HFF-Myc (cell line): ENCODE measurements at regions not wholly inside any gene's neighbourhood (a gene's known extent, or its start where the extent isn't known, plus 50 kb on each side); places are given as distances from the start of the nearest gene placed in this dataset.

ENCODE experiments used
- DNase-seq: peaks from one replicate; pipeline ENCODE4 v3.0.0-alpha.2; 2011; ENCODE audit warnings: low read depth; ENCODE audit errors: extremely low read depth
- H3K4me3 ChIP-seq: replicated peaks from 2 replicates; pipeline ENCODE4 v1.5.1; 2011; ENCODE audit warnings: low read depth, mild to moderate bottlenecking, control low read depth, low read length
- TF ChIP-seq, protein P1 (sequence below): IDR thresholded peaks from 2 replicates; pipeline ENCODE4 v1.5.1; 2012; ENCODE audit warnings: mild to moderate bottlenecking, low read depth, low read length, control low read depth; ENCODE audit errors: missing control alignments

DNA sequence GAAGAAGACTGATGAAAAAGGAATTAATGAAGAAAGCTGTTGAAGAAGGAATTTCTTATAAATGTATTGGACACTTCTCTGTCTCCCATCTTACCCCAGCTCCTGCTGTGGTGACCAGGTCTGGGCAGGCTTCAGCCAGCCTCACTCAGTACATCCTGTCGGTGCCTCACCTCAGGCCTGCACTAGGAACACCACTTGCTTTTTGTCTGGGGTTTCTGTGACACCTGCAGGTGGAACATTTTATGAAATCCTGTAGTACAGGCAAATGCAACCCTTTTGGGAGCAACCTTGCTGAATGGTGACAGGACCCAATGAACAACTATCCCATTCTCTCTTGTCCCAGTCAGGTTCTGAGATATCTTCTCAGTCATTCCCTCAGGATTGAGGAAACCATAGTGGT is 129.7 kb downstream of the PRDM13 start:
- DNase-seq: no peak
- H3K4me3 ChIP-seq: no peak overlapping the region
- TF ChIP-seq, protein P1, sequence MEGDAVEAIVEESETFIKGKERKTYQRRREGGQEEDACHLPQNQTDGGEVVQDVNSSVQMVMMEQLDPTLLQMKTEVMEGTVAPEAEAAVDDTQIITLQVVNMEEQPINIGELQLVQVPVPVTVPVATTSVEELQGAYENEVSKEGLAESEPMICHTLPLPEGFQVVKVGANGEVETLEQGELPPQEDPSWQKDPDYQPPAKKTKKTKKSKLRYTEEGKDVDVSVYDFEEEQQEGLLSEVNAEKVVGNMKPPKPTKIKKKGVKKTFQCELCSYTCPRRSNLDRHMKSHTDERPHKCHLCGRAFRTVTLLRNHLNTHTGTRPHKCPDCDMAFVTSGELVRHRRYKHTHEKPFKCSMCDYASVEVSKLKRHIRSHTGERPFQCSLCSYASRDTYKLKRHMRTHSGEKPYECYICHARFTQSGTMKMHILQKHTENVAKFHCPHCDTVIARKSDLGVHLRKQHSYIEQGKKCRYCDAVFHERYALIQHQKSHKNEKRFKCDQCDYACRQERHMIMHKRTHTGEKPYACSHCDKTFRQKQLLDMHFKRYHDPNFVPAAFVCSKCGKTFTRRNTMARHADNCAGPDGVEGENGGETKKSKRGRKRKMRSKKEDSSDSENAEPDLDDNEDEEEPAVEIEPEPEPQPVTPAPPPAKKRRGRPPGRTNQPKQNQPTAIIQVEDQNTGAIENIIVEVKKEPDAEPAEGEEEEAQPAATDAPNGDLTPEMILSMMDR: no peak

DNA sequence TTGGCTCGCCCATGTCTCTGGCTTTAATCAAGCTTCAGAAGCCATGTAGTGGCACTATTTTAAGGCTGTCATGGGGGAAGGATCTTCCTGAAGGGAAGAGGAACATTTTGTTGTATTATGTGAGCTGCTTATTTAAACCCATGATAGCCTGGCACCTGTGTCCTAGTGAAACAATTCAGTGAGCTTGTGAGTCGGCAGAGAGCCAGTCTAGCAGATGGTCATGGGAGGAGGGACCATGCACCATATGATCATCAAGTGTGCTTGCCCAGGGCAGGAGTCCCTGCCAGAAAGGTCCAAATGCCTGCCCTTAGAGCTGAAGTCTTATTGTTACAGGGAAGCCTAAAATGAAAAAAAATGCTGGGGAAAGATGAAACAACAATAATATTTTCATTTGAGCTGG is 132.9 kb downstream of the PRDM13 start:
- no peak overlapping the region for H3K4me3 ChIP-seq
- TF ChIP-seq, protein P1: no peak
- no peak for DNase-seq

DNA sequence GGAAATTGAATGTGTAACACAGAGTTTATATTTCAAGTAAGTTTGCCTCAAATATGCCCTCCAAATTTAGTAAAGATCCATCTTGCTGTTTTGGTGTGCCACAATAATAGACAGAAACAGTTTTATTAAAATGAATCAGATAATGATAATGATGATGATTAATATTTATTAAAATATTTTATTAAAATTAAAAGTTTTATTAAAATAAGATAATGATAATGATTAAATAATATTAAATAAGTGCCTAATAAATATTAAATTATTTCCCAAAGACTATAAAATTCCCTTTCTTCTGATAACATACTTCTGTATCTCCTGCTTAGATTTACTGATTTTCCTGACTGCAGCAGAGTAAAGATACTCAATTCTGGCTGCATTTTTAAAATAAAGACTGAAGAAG is 134.5 kb downstream of the PRDM13 start:
- TF ChIP-seq, protein P1: no peak
- no peak for DNase-seq
- H3K4me3 ChIP-seq: no peak overlapping the region

- no peak for DNase-seq
- TF ChIP-seq, protein P1: no peak
- no peak overlapping the region for H3K4me3 ChIP-seq
Measured at GRCh38 chr6:99743647-99744046, 137.0 kb downstream of the PRDM13 start.

DNA sequence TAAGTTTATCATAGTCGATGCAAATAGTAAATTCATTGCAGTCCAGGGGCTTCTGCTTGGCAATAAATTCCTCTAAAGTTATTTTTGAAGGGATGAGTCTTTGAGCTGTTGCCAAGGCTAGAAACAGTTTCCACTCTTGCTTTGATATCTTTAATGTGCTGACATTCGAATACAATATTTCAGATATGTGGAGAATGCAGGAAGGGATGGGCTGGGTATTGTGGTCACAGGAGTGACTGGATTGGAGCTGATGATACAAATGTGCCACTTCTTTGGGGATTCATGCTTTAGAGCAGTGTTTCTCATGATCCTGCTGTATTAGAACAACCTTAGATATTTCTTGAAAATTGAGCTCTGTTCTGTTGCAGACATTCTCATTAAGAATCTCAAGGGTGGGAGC is 139.0 kb downstream of the PRDM13 start:
- DNase-seq: no peak
- H3K4me3 ChIP-seq: no peak overlapping the region
- TF ChIP-seq, protein P1: no peak

DNA sequence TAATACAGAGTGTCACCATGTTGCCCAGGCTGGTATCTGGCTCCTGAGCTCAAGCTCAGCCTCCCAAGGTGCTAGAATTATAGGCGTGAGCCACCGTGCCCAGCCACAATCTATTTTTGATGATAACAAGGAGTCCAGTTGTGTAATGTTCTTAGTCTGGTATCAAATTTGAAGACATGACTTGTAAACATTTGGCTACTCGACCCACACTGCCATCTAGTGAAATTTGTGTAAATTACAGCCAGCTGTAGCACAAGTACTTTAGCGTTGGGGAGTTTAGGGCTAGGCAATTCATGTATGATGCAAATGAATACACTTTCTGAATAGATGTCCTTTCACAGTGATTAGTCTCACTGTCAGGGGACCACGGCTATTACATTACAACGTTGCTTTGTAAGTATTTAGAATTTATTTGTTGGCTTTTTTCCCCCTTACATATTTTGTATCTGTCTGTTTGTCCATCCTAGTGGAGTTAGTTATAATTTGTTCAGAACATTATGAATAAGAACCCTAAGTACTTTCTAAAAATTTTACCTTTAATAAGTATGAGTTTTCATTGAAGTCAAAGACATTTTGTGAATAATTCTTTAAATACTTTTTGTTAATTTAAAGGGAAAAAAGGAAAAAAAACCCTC is 139.7 kb downstream of the PRDM13 start:
- TF ChIP-seq, protein P1: peak; percentile 66
- peak; percentile 61 for DNase-seq

GRCh38 chr6:99761711-99762110 is 155.1 kb downstream of the PRDM13 start:
- DNase-seq: no peak
- no peak overlapping the region for H3K4me3 ChIP-seq

More for the DNA sequence above, 139.7 kb downstream of the PRDM13 start:
- H3K4me3 ChIP-seq: no peak overlapping the region

More at GRCh38 chr6:99761711-99762110, 155.1 kb downstream of the PRDM13 start:
- TF ChIP-seq, protein P1: no peak
